Tibial nerve (tissue), 3 donors: ENCODE measurements at regions not wholly inside any gene's neighbourhood (a gene's known extent, or its start where the extent isn't known, plus 50 kb on each side); places are given as distances from the start of the nearest gene placed in this dataset.

Experiments
- CTCF ChIP-seq, 5 experiments: fragments of 200-600 bp in 3 of 5; fragments of 450-650 bp in 2 of 5; sonication (generic) in 3 of 5; IDR thresholded peaks; one replicate each; pipeline ENCODE4 v1.5.1; 2016 to 2019; ENCODE audit warnings: antibody characterized with exemption in 5 of 5, mild to moderate bottlenecking in 3 of 5, moderate library complexity in 2 of 5
- POLR2A ChIP-seq, 2 donors: fragments of 450-650 bp; IDR thresholded peaks; one replicate each; pipeline ENCODE4 v1.6.1; 2017; ENCODE audit warnings: antibody characterized with exemption in 2 of 2, mild to moderate bottlenecking in 2 of 2, moderate library complexity in 2 of 2

GRCh38 chr6:113202852-113203714, 654.1 kb upstream of the MARCKS start:
- TF ChIP-seq POLR2A (IDR thresholded peaks at IDR 0.05) (no peak), CTCF (IDR thresholded peaks at IDR 0.05) (no peak)
